BE2C (cell line): ENCODE measurements at regions not wholly inside any gene's neighbourhood (a gene's known extent, or its start where the extent isn't known, plus 50 kb on each side); places are given as distances from the start of the nearest gene placed in this dataset.

ENCODE experiments used
- DNase-seq: peaks from one replicate; pipeline ENCODE4 v3.0.0-alpha.2; 2020
- H3K27me3 ChIP-seq: fragments of 250-450 bp; sonication (Bioruptor Pico); 2 replicates; pipeline ENCODE4 v1.5.1; 2020; ENCODE audit warnings: mild to moderate bottlenecking
- H3K36me3 ChIP-seq: fragments of 250-450 bp; sonication (Bioruptor Pico); 2 replicates; pipeline ENCODE4 v1.5.1; 2020; ENCODE audit warnings: mild to moderate bottlenecking
- H3K4me1 ChIP-seq: fragments of 250-450 bp; sonication (Bioruptor Pico); 2 replicates; pipeline ENCODE4 v1.5.1; 2020
- H3K4me3 ChIP-seq: 2 replicates; pipeline ENCODE4 v1.5.1; 2011; ENCODE audit warnings: low read depth, low read length
- H3K9me3 ChIP-seq: fragments of 250-450 bp; sonication (Bioruptor Pico); 2 replicates; pipeline ENCODE4 v1.5.1; 2020
- TF ChIP-seq, protein P1 (sequence below): IDR thresholded peaks from 2 replicates; pipeline ENCODE4 v1.5.1; 2012; ENCODE audit warnings: mild to moderate bottlenecking, low read depth, low read length

DNA sequence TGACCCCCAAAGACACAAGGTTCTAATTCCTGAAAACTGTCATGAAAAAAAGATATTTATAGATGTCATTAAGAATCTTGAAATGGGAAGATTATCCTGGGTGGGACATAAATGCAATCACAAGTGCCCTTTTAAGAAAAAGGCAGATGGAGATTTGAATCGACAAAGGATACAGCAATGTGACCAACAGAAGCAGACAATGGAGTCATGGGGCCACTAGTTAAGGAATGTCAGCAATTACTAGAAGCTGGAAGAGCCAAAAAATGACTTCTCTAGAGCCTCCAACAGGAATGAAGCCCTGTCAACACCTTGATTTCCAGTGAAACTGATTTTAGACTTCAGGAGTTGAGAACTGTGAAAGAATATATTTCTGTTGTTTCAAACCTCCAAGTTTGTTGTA, 448.5 kb downstream of the MEI4 start:
- no peak overlapping the region for H3K4me3 ChIP-seq
- H3K36me3 ChIP-seq, result no peaks in the 10 kb centered on the region
- H3K4me1 ChIP-seq, result no peaks in the 10 kb centered on the region
- no peak for DNase-seq
- H3K27me3 ChIP-seq, result no peaks in the 10 kb centered on the region
- no peaks in the 10 kb centered on the region for H3K9me3 ChIP-seq
- TF ChIP-seq, protein P1, sequence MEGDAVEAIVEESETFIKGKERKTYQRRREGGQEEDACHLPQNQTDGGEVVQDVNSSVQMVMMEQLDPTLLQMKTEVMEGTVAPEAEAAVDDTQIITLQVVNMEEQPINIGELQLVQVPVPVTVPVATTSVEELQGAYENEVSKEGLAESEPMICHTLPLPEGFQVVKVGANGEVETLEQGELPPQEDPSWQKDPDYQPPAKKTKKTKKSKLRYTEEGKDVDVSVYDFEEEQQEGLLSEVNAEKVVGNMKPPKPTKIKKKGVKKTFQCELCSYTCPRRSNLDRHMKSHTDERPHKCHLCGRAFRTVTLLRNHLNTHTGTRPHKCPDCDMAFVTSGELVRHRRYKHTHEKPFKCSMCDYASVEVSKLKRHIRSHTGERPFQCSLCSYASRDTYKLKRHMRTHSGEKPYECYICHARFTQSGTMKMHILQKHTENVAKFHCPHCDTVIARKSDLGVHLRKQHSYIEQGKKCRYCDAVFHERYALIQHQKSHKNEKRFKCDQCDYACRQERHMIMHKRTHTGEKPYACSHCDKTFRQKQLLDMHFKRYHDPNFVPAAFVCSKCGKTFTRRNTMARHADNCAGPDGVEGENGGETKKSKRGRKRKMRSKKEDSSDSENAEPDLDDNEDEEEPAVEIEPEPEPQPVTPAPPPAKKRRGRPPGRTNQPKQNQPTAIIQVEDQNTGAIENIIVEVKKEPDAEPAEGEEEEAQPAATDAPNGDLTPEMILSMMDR, result no peak

DNA sequence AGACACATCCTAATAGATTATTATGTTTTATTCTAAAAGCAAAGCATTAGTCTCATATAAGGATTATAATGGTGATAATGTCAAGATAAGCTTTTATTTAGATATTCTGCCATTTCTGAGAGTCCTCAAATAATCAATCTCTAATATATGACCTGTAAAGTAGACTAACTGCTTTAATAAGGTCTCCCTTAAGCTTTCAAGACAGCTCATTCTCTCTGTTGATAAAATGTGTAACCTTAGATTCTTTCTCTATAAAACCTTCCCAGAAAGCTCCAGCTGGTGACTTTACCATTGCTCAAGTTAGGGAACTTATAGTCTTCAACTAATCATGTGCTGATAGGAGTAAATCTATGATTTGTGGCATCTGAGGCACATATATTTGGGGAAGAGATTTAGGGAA, 457.8 kb downstream of the MEI4 start:
- TF ChIP-seq, protein P1, result no peak
- H3K36me3 ChIP-seq, result no peaks in the 10 kb centered on the region
- no peaks in the 10 kb centered on the region for H3K9me3 ChIP-seq
- no peak overlapping the region for H3K4me3 ChIP-seq
- DNase-seq, result no peak
- H3K27me3 ChIP-seq, result no peaks in the 10 kb centered on the region
- H3K4me1 ChIP-seq, result no peaks in the 10 kb centered on the region

DNA sequence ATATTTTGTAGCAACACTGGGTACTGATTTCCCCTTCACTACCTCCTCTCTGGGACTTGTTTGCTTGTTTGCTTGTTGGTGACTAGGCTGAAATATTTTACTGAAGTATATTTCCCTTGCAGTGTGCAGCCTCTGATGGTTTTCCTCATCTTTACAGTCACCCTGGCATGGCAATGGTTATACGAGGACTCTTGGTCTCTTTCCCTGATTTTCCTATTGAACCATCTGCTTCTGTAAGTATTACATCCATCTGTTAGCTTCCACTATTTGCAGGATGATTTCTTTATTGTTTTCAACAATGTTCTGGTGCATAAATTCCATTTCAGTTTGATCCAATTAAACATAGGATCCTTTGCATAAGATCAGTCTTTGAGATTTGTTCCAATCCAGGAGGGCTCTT, 465.1 kb downstream of the MEI4 start:
- DNase-seq, result no peak
- TF ChIP-seq, protein P1, result no peak
- Histone ChIP-seq H3K9me3 (no peaks in the 10 kb centered on the region), H3K4me3 (no peak overlapping the region), H3K4me1 (no peaks in the 10 kb centered on the region), H3K27me3 (no peaks in the 10 kb centered on the region), H3K36me3 (no peaks in the 10 kb centered on the region)

DNA sequence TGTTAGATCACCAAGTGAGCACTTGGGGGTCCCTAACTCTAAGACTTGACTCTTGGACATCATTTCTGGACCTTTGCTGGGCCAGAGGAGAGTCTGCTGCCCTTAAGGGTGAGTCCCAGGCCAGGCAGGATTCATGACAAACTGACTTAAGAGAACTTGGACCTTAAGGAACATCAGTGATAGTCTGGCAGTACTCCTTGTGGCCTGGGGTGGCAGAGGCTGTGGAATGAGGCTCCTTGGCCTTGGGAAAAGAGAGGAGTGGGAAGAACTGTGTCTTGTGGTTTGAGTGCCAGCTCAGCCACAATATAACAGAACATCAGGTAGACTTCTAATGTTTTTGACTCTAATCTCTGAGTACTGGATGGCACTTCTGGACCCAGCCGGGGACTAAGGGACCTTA, 478.7 kb downstream of the MEI4 start:
- H3K4me1 ChIP-seq, result no peaks in the 10 kb centered on the region
- H3K36me3 ChIP-seq, result no peaks in the 10 kb centered on the region
- no peaks in the 10 kb centered on the region for H3K9me3 ChIP-seq
- H3K4me3 ChIP-seq, result no peak overlapping the region
- DNase-seq, result no peak
- TF ChIP-seq, protein P1, result no peak
- H3K27me3 ChIP-seq, result no peaks in the 10 kb centered on the region

DNA sequence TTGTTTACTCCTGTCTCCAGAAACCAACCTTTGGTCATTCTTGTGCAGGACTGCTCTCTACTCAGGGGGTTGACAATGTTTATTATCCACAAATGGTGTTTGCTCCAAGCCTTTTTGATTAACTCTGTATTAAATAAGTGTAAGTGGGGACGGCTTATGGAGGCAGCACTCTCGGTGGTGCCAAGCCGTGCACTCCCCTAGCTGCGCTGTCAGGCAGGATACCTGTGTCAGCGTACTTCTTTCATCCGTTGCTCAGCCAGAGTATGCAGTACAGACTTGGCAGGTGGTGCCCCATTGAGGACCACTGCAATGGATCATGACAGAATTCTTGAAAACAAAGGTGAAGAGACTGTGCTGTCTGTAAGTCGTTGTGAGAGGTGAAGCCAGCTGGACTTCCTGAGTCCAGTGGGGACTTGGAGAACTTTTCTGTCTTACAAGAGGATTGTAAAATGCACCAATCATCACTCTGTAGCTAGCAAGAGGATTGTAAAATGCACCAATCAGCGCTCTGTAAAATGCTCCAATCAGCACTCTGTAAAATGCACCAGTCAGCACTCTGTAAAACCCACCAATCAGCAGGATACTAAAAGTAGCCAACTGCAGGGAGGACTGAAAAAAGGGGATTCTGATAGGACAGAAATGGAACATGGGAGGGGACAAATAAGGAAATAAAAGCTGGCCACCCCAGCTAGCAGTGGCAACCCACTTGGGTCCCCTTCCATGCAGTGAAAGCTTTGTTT, 480.0 kb downstream of the MEI4 start:
- no peaks in the 10 kb centered on the region for H3K9me3 ChIP-seq
- DNase-seq, result no peak
- no peaks in the 10 kb centered on the region for H3K27me3 ChIP-seq
- TF ChIP-seq, protein P1, result no peak
- no peaks in the 10 kb centered on the region for H3K36me3 ChIP-seq
- no peak overlapping the region for H3K4me3 ChIP-seq
- no peaks in the 10 kb centered on the region for H3K4me1 ChIP-seq

DNA sequence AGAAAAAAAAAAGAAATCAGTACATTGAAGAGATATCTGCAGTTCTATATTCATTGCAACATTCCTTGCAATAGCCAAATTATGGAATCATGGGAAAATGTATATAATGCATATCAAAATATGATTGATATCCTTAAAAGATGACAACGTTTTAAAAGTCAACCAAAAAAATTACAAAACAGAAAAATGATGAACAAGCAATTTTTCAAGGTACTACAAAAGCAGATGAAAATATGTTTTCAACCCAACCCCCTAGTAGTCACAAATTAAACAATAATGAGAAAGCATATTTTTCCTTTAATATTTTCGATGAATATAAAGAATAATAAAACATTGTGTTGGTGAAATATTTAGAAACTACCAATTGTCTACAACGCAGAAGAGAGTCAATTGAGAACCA, 497.6 kb downstream of the MEI4 start:
- no peak for DNase-seq
- TF ChIP-seq, protein P1, result no peak
- Histone ChIP-seq H3K36me3 (no peaks in the 10 kb centered on the region), H3K4me3 (no peak overlapping the region), H3K4me1 (no peaks in the 10 kb centered on the region), H3K9me3 (no peaks in the 10 kb centered on the region), H3K27me3 (no peaks in the 10 kb centered on the region)
